CD14-positive monocyte (primary cell): ENCODE measurements at regions not wholly inside any gene's neighbourhood (a gene's known extent, or its start where the extent isn't known, plus 50 kb on each side); places are given as distances from the start of the nearest gene placed in this dataset.

Experiments used
- DNase-seq, 3 donors: peaks; one replicate each; pipeline ENCODE4 v3.0.0-alpha.2; 2011 to 2022
- H2AFZ ChIP-seq: 2 replicates; pipeline ENCODE4 v1.6.0; 2012; ENCODE audit warnings: mild to moderate bottlenecking, low read depth, low read length, inconsistent platforms; ENCODE audit not compliant: insufficient read depth, poor library complexity, severe bottlenecking
- H3K27ac ChIP-seq, 2 donors: 1 replicate in 1 of 2; 2 replicates in 1 of 2; pipeline ENCODE4 v1.5.1; 2012 to 2013; ENCODE audit warnings: low read length in 2 of 2, control low read depth in 1 of 2, inconsistent platforms in 1 of 2, low read depth in 1 of 2, mild to moderate bottlenecking in 1 of 2
- H3K27me3 ChIP-seq, 2 donors: one replicate each; pipeline versions ENCODE4 v1.6.0 to v1.6.1; 2011 to 2013; ENCODE audit warnings: low read length in 2 of 2; ENCODE audit not compliant: control insufficient read depth in 2 of 2, insufficient read depth in 2 of 2
- H3K36me3 ChIP-seq, 2 donors: replicated peaks in 1 of 2; 1 replicate in 1 of 2; 2 replicates in 1 of 2; pipeline versions ENCODE4 v1.5.1 to v1.6.1; 2012 to 2013; ENCODE audit warnings: low read length in 2 of 2, control low read depth in 1 of 2, inconsistent platforms in 1 of 2, mild to moderate bottlenecking in 1 of 2; ENCODE audit not compliant: insufficient read depth in 2 of 2, control insufficient read depth in 1 of 2
- H3K4me1 ChIP-seq, 2 donors: 1 replicate in 1 of 2; 2 replicates in 1 of 2; pipeline versions ENCODE4 v1.5.1 to v1.6.1; 2012 to 2013; ENCODE audit warnings: low read length in 2 of 2, control low read depth in 1 of 2, inconsistent platforms in 1 of 2, mild to moderate bottlenecking in 1 of 2, moderate library complexity in 1 of 2; ENCODE audit not compliant: insufficient read depth in 2 of 2, control insufficient read depth in 1 of 2
- H3K4me2 ChIP-seq: replicated peaks from 2 replicates; pipeline ENCODE3; 2012; ENCODE audit warnings: low read length, moderate library complexity, mild to moderate bottlenecking; ENCODE audit not compliant: poor library complexity, severe bottlenecking; ENCODE audit errors: extremely low read depth
- H3K4me3 ChIP-seq, 3 experiments: fragments of 200-600 bp in 1 of 3; sonication (generic) in 1 of 3; replicated peaks in 1 of 3; 1 replicate in 2 of 3; 2 replicates in 1 of 3; pipeline ENCODE4 v1.5.1; 2011 to 2013; ENCODE audit warnings: low read length in 3 of 3, mild to moderate bottlenecking in 3 of 3, control low read depth in 2 of 3, low read depth in 2 of 3, inconsistent platforms in 1 of 3, moderate library complexity in 1 of 3
- H3K79me2 ChIP-seq: 2 replicates; pipeline ENCODE4 v1.6.0; 2012; ENCODE audit warnings: mild to moderate bottlenecking, control low read depth, inconsistent platforms, low read length, moderate library complexity; ENCODE audit not compliant: insufficient read depth
- H3K9ac ChIP-seq: 2 replicates; pipeline ENCODE4 v1.6.0; 2017; ENCODE audit warnings: low read length, mild to moderate bottlenecking; ENCODE audit not compliant: insufficient read depth, poor library complexity, severe bottlenecking
- H3K9me3 ChIP-seq, 2 donors: replicated peaks in 1 of 2; 1 replicate in 1 of 2; 2 replicates in 1 of 2; pipeline versions ENCODE4 v1.5.1 to v1.6.1; 2012 to 2013; ENCODE audit warnings: low read length in 2 of 2, control low read depth in 1 of 2; ENCODE audit not compliant: control insufficient read depth in 1 of 2, insufficient read depth in 1 of 2
- H4K20me1 ChIP-seq: 2 replicates; pipeline ENCODE4 v1.6.0; 2012; ENCODE audit warnings: mild to moderate bottlenecking, low read length, control low read depth, moderate library complexity; ENCODE audit not compliant: insufficient read depth
- H3K27ac Mint-ChIP-seq, 7 donors: one replicate each; pipeline ENCODE4 v1.8.0; 2020; ENCODE audit warnings: mild to moderate bottlenecking in 7 of 7, mixed read lengths in 7 of 7, moderate library complexity in 6 of 7, inconsistent platforms in 2 of 7
- H3K27me3 Mint-ChIP-seq, 3 donors: one replicate each; pipeline ENCODE4 v1.8.0; 2021 to 2022; ENCODE audit warnings: low read depth in 3 of 3, mild to moderate bottlenecking in 3 of 3, mixed read lengths in 3 of 3, moderate library complexity in 3 of 3, inconsistent platforms in 1 of 3
- H3K36me3 Mint-ChIP-seq, 2 donors: one replicate each; pipeline ENCODE4 v1.8.0; 2020; ENCODE audit warnings: mixed read lengths in 2 of 2, inconsistent platforms in 1 of 2, mild to moderate bottlenecking in 1 of 2
- H3K4me1 Mint-ChIP-seq: one replicate; pipeline ENCODE4 v1.8.0; 2020; ENCODE audit warnings: mild to moderate bottlenecking, mixed read lengths
- H3K4me3 Mint-ChIP-seq, 2 donors: one replicate each; pipeline ENCODE4 v1.8.0; 2020; ENCODE audit warnings: mild to moderate bottlenecking in 2 of 2, mixed read lengths in 2 of 2, moderate library complexity in 1 of 2
- H3K9me3 Mint-ChIP-seq, 7 donors: one replicate each; pipeline ENCODE4 v1.8.0; 2020 to 2022; ENCODE audit warnings: mixed read lengths in 7 of 7, mild to moderate bottlenecking in 6 of 7, moderate library complexity in 6 of 7, inconsistent platforms in 2 of 7
- WGBS: methylation state at CpG from one replicate; pipeline ENCODE4 v1.1.5; 2013; ENCODE audit warnings: missing lambda C conversion rate; ENCODE audit not compliant: insufficient coverage; 5-methylcytosine and 5-hydroxymethylcytosine counted together
- intact Hi-C, 2 donors: fragments of 100-400 bp; cut with micrococcal nuclease; formaldehyde crosslinking; loops; one replicate each; pipeline versions ENCODE4 v1.15.0 to v1.15.1; 2023
- TF ChIP-seq, protein P1 (sequence below): fragments of 200-600 bp; IDR thresholded peaks from one replicate; pipeline ENCODE4 v1.8.0; 2022; ENCODE audit warnings: antibody characterized with exemption, mild to moderate bottlenecking

DNA sequence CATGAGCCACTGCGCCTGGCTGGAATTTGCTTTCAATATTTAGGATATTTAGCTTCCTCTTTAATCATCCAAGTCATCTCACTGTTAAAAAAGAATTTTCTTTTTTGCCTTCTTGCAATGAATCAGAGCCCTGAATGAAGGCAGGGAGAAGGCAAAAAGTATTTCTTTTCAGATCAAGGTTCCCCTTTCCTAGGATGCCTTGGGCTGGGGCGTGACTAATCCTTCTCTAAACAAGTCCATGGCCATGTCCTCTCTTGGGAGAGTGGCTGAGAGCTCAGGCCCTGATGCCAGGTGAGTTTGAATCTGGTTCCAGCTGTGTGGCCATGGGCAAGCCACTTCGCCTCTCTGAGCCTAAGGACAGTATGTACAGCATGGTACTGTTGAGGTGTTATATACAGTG lies 84.8 kb upstream of the NEURL1B start:
- DNase-seq, result no peak
- WGBS, result 67% methylated on average over 1 of the region's 3 CpGs
- H3K4me2 ChIP-seq, result no peak overlapping the region
- H3K27me3 ChIP-seq, result no peaks in the 10 kb centered on the region
- no peak overlapping the region for H3K4me3 Mint-ChIP-seq
- H3K36me3 ChIP-seq, result no peaks in the 10 kb centered on the region
- H3K27me3 Mint-ChIP-seq, result peaks cover 2 to 10% (median 8%) of the 10 kb centered on the region in 3 donors
- H3K27ac Mint-ChIP-seq, result no peak overlapping the region
- H3K4me1 ChIP-seq, result no peaks in the 10 kb centered on the region
- no peak overlapping the region for H3K9ac ChIP-seq
- peaks cover 0 to 1% (median 0%) of the 10 kb centered on the region in 7 donors for H3K9me3 Mint-ChIP-seq
- TF ChIP-seq, protein P1, sequence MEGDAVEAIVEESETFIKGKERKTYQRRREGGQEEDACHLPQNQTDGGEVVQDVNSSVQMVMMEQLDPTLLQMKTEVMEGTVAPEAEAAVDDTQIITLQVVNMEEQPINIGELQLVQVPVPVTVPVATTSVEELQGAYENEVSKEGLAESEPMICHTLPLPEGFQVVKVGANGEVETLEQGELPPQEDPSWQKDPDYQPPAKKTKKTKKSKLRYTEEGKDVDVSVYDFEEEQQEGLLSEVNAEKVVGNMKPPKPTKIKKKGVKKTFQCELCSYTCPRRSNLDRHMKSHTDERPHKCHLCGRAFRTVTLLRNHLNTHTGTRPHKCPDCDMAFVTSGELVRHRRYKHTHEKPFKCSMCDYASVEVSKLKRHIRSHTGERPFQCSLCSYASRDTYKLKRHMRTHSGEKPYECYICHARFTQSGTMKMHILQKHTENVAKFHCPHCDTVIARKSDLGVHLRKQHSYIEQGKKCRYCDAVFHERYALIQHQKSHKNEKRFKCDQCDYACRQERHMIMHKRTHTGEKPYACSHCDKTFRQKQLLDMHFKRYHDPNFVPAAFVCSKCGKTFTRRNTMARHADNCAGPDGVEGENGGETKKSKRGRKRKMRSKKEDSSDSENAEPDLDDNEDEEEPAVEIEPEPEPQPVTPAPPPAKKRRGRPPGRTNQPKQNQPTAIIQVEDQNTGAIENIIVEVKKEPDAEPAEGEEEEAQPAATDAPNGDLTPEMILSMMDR, result no peak
- H3K4me1 Mint-ChIP-seq, result peaks cover 2% of the 10 kb centered on the region
- no peaks in the 10 kb centered on the region for H3K9me3 ChIP-seq
- H3K36me3 Mint-ChIP-seq, result no peaks in the 10 kb centered on the region
- intact Hi-C loops, result no loop called here
- H2AFZ ChIP-seq, result no peak overlapping the region
- no peak overlapping the region for H3K27ac ChIP-seq
- no peaks in the 10 kb centered on the region for H4K20me1 ChIP-seq
- no peaks in the 10 kb centered on the region for H3K79me2 ChIP-seq
- H3K4me3 ChIP-seq, result no peak overlapping the region

DNA sequence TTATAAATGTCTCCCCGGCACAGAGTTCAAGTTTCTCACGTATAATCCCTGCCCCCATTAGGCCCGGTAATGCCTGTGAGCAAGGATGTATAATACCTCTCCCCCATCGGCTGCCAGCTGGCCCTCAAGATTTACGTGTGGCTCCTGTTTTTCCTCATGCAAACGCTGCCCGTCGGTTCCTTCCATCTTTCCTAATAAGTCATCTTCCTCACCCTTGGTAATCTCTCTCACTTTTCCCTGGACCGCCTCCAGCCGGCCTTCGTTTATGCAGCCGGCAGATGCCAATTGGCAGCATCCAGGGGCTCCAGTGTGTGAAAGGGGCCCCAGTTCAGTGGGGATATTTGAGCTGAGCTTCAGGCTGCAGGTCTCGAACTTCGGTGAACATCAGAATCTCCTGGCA lies 86.5 kb upstream of the NEURL1B start:
- H3K4me3 ChIP-seq, result no peak overlapping the region
- TF ChIP-seq, protein P1, result no peak
- H3K9me3 Mint-ChIP-seq, result peaks cover 0 to 1% (median 0%) of the 10 kb centered on the region in 7 donors
- peaks cover 5 to 6% of the 10 kb centered on the region in 2 donors for H3K4me1 ChIP-seq
- H3K4me3 Mint-ChIP-seq, result no peak overlapping the region
- WGBS, result 97% methylated on average over 11 of the region's 14 CpGs
- no peaks in the 10 kb centered on the region for H3K79me2 ChIP-seq
- no peaks in the 10 kb centered on the region for H4K20me1 ChIP-seq
- peaks cover 8% of the 10 kb centered on the region for H3K4me1 Mint-ChIP-seq
- no peak overlapping the region for H3K4me2 ChIP-seq
- no peak overlapping the region for H3K27ac ChIP-seq
- H3K36me3 ChIP-seq, result no peaks in the 10 kb centered on the region
- no peak overlapping the region for H3K9ac ChIP-seq
- H3K9me3 ChIP-seq, result no peaks in the 10 kb centered on the region
- H3K36me3 Mint-ChIP-seq, result no peaks in the 10 kb centered on the region
- DNase-seq, result no peak
- intact Hi-C loops, result no loop called here
- H3K27me3 Mint-ChIP-seq, result peaks cover 2 to 10% (median 8%) of the 10 kb centered on the region in 3 donors
- H3K27ac Mint-ChIP-seq, result no peak overlapping the region
- no peak overlapping the region for H2AFZ ChIP-seq
- no peaks in the 10 kb centered on the region for H3K27me3 ChIP-seq
